K562 (cell line): ENCODE measurements at regions not wholly inside any gene's neighbourhood (a gene's known extent, or its start where the extent isn't known, plus 50 kb on each side); places are given as distances from the start of the nearest gene placed in this dataset.

ENCODE experiments used
- ATAC-seq: fragments of 200-7000 bp; cut with Tn5 transposase; 3 replicates; pipeline ENCODE4 v1.9.1; 2020; ENCODE audit warnings: moderate library complexity
- BruUV-seq: library from RNA; stranded (reverse); fragments of 400-500 nt; replicated peaks from 2 replicates; lab custom pipeline; 2021; lab: Mats Ljungman, UMichigan
- CTCF ChIA-PET: fragments of 300-600 bp; formaldehyde crosslinking; extraction: SDS; loops from one replicate; lab custom pipeline; 2021; ENCODE audit warnings: low intra/inter-chr PET ratio; lab: Yijun Ruan, JAX
- POLR2A ChIA-PET: fragments of 300-600, 350-650 bp; sonication (Branson Sonifier 250); formaldehyde crosslinking; extraction: SDS; loops from one replicate; lab custom pipeline; 2021; ENCODE audit warnings: antibody characterized with exemption, inconsistent platforms; lab: Yijun Ruan, JAX
- DNase-seq, 4 experiments: peaks; one replicate each; pipeline versions ENCODE4 v3.0.0 to v3.0.0-alpha.2; 2011 to 2018; ENCODE audit warnings: low spot score in 3 of 4, mixed read lengths in 3 of 4; ENCODE audit errors: extremely low read depth in 1 of 4
- FAIRE-seq: peaks from 2 replicates; lab custom pipeline; 2011; peaks lifted over from hg19 to GRCh38; lab: Jason Lieb, UNC
- H2AFZ ChIP-seq: 2 replicates; pipeline ENCODE4 v1.6.0; 2011; ENCODE audit warnings: low read depth, low read length, control low read depth, inconsistent platforms
- H3K27ac ChIP-seq: fragments of 200-600 bp; 3 replicates; pipeline ENCODE4 v1.8.0; 2011; ENCODE audit warnings: low read depth, mild to moderate bottlenecking, control low read depth, inconsistent platforms, low read length, moderate library complexity, mixed read lengths; ENCODE audit errors: extremely low read depth
- H3K27me3 ChIP-seq, 2 experiments: fragments of 300-600 bp in 1 of 2; 2 replicates in 1 of 2; 3 replicates in 1 of 2; pipeline versions ENCODE4 v1.6.0 to v1.8.0; 2011; ENCODE audit warnings: inconsistent platforms in 2 of 2, low read length in 2 of 2, mild to moderate bottlenecking in 1 of 2, mixed read lengths in 1 of 2, moderate library complexity in 1 of 2; ENCODE audit not compliant: control insufficient read depth in 2 of 2, insufficient read depth in 2 of 2
- H3K36me3 ChIP-seq: fragments of 300-600 bp; 3 replicates; pipeline ENCODE4 v1.8.0; 2011; ENCODE audit warnings: mild to moderate bottlenecking, low read length, inconsistent platforms; ENCODE audit not compliant: control insufficient read depth, insufficient read depth
- H3K4me1 ChIP-seq, 2 experiments: fragments of 200-600 bp in 1 of 2; replicated peaks in 1 of 2; 2 replicates in 1 of 2; 3 replicates in 1 of 2; pipeline versions ENCODE4 v1.5.1 to v1.8.0; 2011; ENCODE audit warnings: inconsistent platforms in 2 of 2, low read length in 2 of 2, mild to moderate bottlenecking in 1 of 2, mixed read lengths in 1 of 2, moderate library complexity in 1 of 2; ENCODE audit not compliant: control insufficient read depth in 2 of 2, insufficient read depth in 2 of 2
- H3K4me2 ChIP-seq: 2 replicates; pipeline ENCODE4 v1.6.1; 2011; ENCODE audit warnings: low read length, control low read depth, inconsistent platforms, mixed read lengths; ENCODE audit not compliant: insufficient read depth
- H3K4me3 ChIP-seq: fragments of 200-600 bp; sonication (generic), shearing (Covaris generic); 2 replicates; pipeline ENCODE4 v1.5.1; 2016; ENCODE audit warnings: control low read depth, inconsistent platforms
- H3K79me2 ChIP-seq: fragments of 200-600 bp; 3 replicates; pipeline ENCODE4 v1.8.0; 2011; ENCODE audit warnings: low read length, inconsistent platforms; ENCODE audit not compliant: control insufficient read depth, insufficient read depth
- H3K9ac ChIP-seq, 2 experiments: 2 replicates each; pipeline versions ENCODE4 v1.6.0 to v1.6.1; 2011; ENCODE audit warnings: low read depth in 2 of 2, low read length in 2 of 2, control low read depth in 1 of 2, inconsistent platforms in 1 of 2, mild to moderate bottlenecking in 1 of 2, mixed read lengths in 1 of 2; ENCODE audit not compliant: insufficient read depth in 1 of 2
- H3K9me1 ChIP-seq: one replicate; pipeline ENCODE4 v1.6.0; 2011; ENCODE audit warnings: inconsistent platforms, mild to moderate bottlenecking, low read length, moderate library complexity; ENCODE audit not compliant: control insufficient read depth, insufficient read depth
- H3K9me3 ChIP-seq: replicated peaks from 2 replicates; pipeline ENCODE4 v1.5.1; 2011; ENCODE audit warnings: low read depth, low read length, inconsistent platforms; ENCODE audit not compliant: control insufficient read depth, insufficient read depth
- H4K20me1 ChIP-seq: replicated peaks from 2 replicates; pipeline ENCODE4 v1.6.1; 2011; ENCODE audit warnings: low read length, inconsistent platforms, mixed read lengths; ENCODE audit not compliant: control insufficient read depth, insufficient read depth
- BRD9 ChIP-seq: fragments of 450-650 bp; IDR thresholded peaks from 2 replicates; pipeline ENCODE4 v1.6.1; 2018; ENCODE audit warnings: low read depth; ENCODE audit not compliant: partially characterized antibody
- CBFA2T2 ChIP-seq: fragments of 450-650 bp; conservative IDR thresholded peaks from 2 replicates; pipeline ENCODE4 v1.6.1; 2017; ENCODE audit warnings: mild to moderate bottlenecking
- CBFB ChIP-seq: sonication (generic); formaldehyde crosslinking; IDR thresholded peaks from 2 replicates; pipeline ENCODE4 v1.4.0; 2020; ENCODE audit warnings: mild to moderate bottlenecking, missing genetic modification reagents
- CHD4 ChIP-seq: fragments of 200-600 bp; sonication (generic); IDR thresholded peaks from 3 replicates; pipeline ENCODE4 v1.6.1; 2012; ENCODE audit warnings: low read depth, mild to moderate bottlenecking, mixed read lengths, low read length, inconsistent platforms; ENCODE audit not compliant: insufficient read depth, insufficient replicate concordance, poor library complexity, severe bottlenecking
- COPS2 ChIP-seq: fragments of 450-650 bp; conservative IDR thresholded peaks from 2 replicates; pipeline ENCODE4 v1.6.1; 2016; ENCODE audit warnings: mild to moderate bottlenecking, moderate library complexity
- HDAC3 ChIP-seq: fragments of 450-650 bp; IDR thresholded peaks from 2 replicates; pipeline ENCODE4 v1.6.1; 2018; ENCODE audit warnings: borderline replicate concordance, mild to moderate bottlenecking, moderate library complexity; ENCODE audit not compliant: partially characterized antibody
- KDM2B ChIP-seq: fragments of 250-450 bp; sonication (Bioruptor Pico); IDR thresholded peaks from 2 replicates; pipeline ENCODE4 v1.8.0; 2021; ENCODE audit warnings: mild to moderate bottlenecking, moderate library complexity
- NBN ChIP-seq: fragments of 450-650 bp; IDR thresholded peaks from 2 replicates; pipeline ENCODE4 v1.6.1; 2016; ENCODE audit warnings: low read depth, mild to moderate bottlenecking
- POLR2A ChIP-seq: fragments of 450-650 bp; conservative IDR thresholded peaks from 2 replicates; pipeline ENCODE4 v1.6.1; 2016
- RBM22 ChIP-seq: fragments of 200-400 bp; formaldehyde crosslinking; IDR thresholded peaks from 2 replicates; pipeline ENCODE4 v1.6.1; 2018; ENCODE audit warnings: low read length, low read depth; ENCODE audit not compliant: poor library complexity, severe bottlenecking
- TEAD1 ChIP-seq, 2 experiments: fragments of 450-650 bp in 1 of 2; sonication (generic) in 1 of 2; formaldehyde crosslinking; IDR thresholded peaks; 2 replicates each; pipeline versions ENCODE4 v1.4.0 to v1.8.0; 2020 to 2022; ENCODE audit warnings: mild to moderate bottlenecking in 2 of 2, missing genetic modification reagents in 1 of 2
- TRIM28 ChIP-seq: fragments of 450-650 bp; IDR thresholded peaks from 2 replicates; pipeline ENCODE4 v1.6.1; 2017
- XRCC4 ChIP-seq: IDR thresholded peaks from one replicate; pipeline ENCODE4 v1.6.1; 2011; ENCODE audit not compliant: insufficient read depth, insufficient read length; ENCODE audit errors: extremely low read depth
- ZBED1 ChIP-seq: IDR thresholded peaks from 2 replicates; pipeline ENCODE4 v1.6.1; 2014
- WGBS: fragments of 100-300 bp; shearing (Covaris generic); methylation state at CpG from one replicate; pipeline ENCODE4 v1.1.6; 2016; ENCODE audit warnings: low coverage, mixed read lengths; ENCODE audit not compliant: insufficient coverage; ENCODE audit errors: missing lambda C conversion rate; 5-methylcytosine and 5-hydroxymethylcytosine counted together
- in situ Hi-C: fragments of 300-500 bp; cut with MboI; formaldehyde crosslinking; loops from 4 replicates; pipeline ENCODE4 v1.15.0; 2018; ENCODE audit warnings: inconsistent platforms, mixed read lengths
- intact Hi-C: fragments of 100-400 bp; cut with micrococcal nuclease; formaldehyde crosslinking; loops from 2 replicates; pipeline ENCODE4 v1.14.2; 2022
- TF ChIP-seq, protein P1 (sequence below): sonication (generic); formaldehyde crosslinking; IDR thresholded peaks from 2 replicates; pipeline ENCODE4 v1.5.0; 2020; ENCODE audit warnings: missing genetic modification reagents
- TF ChIP-seq, protein P2 (sequence below): sonication (generic); formaldehyde crosslinking; IDR thresholded peaks from 2 replicates; pipeline ENCODE4 v1.8.0; 2022; ENCODE audit warnings: mild to moderate bottlenecking, missing genetic modification reagents
- TF ChIP-seq, protein P3 (sequence below): sonication (generic); formaldehyde crosslinking; IDR thresholded peaks from 2 replicates; pipeline ENCODE4 v1.4.0; 2020; ENCODE audit warnings: mild to moderate bottlenecking, missing genetic modification reagents

DNA sequence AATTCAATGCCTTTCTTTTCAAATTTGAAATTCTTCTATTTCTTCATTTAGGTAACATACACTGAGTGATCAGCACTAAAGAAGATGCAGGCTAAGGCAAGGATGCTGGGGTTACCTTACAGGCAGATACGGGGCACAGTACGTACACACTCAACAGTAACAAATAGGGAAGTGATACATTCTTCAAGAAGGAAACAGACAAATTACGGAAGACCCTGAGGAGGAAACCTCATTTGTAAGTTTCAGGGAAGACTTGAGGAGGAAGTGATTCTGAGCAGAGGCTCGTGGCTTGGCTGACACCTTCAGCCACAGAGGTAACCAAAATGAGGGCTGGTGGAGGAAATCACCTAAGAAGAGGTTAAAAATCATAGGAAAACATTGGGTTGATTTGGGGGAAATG lies 1108.3 kb upstream of the KLHL29 start:
- Histone ChIP-seq H3K9me3 (no peaks in the 10 kb centered on the region), H3K79me2 (no peaks in the 10 kb centered on the region), H3K4me1 (no peaks in the 10 kb centered on the region), H4K20me1 (no peaks in the 10 kb centered on the region), H3K4me2 (no peak overlapping the region), H3K4me3 (no peak overlapping the region), H2AFZ (no peak overlapping the region), H3K36me3 (no peaks in the 10 kb centered on the region), H3K9me1 (no peaks in the 10 kb centered on the region), H3K27ac (no peak overlapping the region), H3K9ac (no peak overlapping the region), H3K27me3 (no peaks in the 10 kb centered on the region)
- ChIA-PET CTCF (no interaction called here), POLR2A (no interaction called here)
- intact Hi-C loops (no loop called here), in situ Hi-C loops (no loop called here)
- TF ChIP-seq HDAC3 (no peak), CHD4 (no peak), POLR2A (no peak), CBFA2T2 (no peak)
- DNase-seq (no peak), ATAC-seq (no peak), FAIRE-seq (no peak)
- BruUV-seq = no TSS peak
- WGBS = 4% methylated on average over 4 of the region's 4 CpGs

DNA sequence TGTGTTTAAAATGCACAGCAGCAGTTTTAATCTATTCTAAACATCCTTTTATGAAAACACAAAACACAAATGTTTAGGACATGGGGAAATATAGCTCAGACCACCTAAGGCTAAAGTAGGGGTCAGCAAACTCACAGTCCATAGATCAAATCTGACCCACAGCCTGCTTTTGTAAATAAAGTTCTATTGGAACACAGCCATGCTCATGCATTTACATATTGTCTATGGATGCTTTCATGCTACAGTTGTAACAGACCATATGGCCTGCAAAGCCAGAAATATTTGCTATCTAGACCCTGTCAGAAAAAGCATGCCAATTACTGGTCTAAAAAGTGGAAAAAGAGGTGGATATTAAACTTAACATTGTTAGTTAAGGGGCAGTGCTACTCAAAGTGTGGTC lies 1105.4 kb upstream of the KLHL29 start:
- no peaks in the 10 kb centered on the region for H3K27me3 ChIP-seq
- no peak for ATAC-seq
- no peaks in the 10 kb centered on the region for H3K9me1 ChIP-seq
- no peaks in the 10 kb centered on the region for H4K20me1 ChIP-seq
- H3K4me3 ChIP-seq = no peak overlapping the region
- intact Hi-C loops = no loop called here
- H3K9me3 ChIP-seq = no peaks in the 10 kb centered on the region
- no peak for FAIRE-seq
- H2AFZ ChIP-seq = no peak overlapping the region
- no peak overlapping the region for H3K27ac ChIP-seq
- no peaks in the 10 kb centered on the region for H3K79me2 ChIP-seq
- in situ Hi-C loops = no loop called here
- BruUV-seq = no TSS peak
- no peak overlapping the region for H3K4me2 ChIP-seq
- POLR2A ChIA-PET = no interaction called here
- H3K4me1 ChIP-seq = no peaks in the 10 kb centered on the region
- no peak overlapping the region for H3K9ac ChIP-seq
- CTCF ChIA-PET = no interaction called here
- H3K36me3 ChIP-seq = no peaks in the 10 kb centered on the region
- no peak for DNase-seq
- TF ChIP-seq, protein P1, sequence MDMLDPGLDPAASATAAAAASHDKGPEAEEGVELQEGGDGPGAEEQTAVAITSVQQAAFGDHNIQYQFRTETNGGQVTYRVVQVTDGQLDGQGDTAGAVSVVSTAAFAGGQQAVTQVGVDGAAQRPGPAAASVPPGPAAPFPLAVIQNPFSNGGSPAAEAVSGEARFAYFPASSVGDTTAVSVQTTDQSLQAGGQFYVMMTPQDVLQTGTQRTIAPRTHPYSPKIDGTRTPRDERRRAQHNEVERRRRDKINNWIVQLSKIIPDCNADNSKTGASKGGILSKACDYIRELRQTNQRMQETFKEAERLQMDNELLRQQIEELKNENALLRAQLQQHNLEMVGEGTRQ (CRISPR knock-in tag) = no peak
- TF ChIP-seq TRIM28 = no peak
- no peak for TF ChIP-seq BRD9
- no peak for TF ChIP-seq ZBED1
- TF ChIP-seq NBN = no peak
- TF ChIP-seq TEAD1 (CRISPR knock-in tag; IDR thresholded peaks at IDR 0.05) = no peak
- TF ChIP-seq COPS2 = no peak
- TF ChIP-seq, protein P2, sequence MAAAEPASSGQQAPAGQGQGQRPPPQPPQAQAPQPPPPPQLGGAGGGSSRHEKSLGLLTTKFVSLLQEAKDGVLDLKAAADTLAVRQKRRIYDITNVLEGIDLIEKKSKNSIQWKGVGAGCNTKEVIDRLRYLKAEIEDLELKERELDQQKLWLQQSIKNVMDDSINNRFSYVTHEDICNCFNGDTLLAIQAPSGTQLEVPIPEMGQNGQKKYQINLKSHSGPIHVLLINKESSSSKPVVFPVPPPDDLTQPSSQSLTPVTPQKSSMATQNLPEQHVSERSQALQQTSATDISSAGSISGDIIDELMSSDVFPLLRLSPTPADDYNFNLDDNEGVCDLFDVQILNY = no peak
- no peak for TF ChIP-seq CBFB (CRISPR knock-in tag)
- TF ChIP-seq, protein P3, sequence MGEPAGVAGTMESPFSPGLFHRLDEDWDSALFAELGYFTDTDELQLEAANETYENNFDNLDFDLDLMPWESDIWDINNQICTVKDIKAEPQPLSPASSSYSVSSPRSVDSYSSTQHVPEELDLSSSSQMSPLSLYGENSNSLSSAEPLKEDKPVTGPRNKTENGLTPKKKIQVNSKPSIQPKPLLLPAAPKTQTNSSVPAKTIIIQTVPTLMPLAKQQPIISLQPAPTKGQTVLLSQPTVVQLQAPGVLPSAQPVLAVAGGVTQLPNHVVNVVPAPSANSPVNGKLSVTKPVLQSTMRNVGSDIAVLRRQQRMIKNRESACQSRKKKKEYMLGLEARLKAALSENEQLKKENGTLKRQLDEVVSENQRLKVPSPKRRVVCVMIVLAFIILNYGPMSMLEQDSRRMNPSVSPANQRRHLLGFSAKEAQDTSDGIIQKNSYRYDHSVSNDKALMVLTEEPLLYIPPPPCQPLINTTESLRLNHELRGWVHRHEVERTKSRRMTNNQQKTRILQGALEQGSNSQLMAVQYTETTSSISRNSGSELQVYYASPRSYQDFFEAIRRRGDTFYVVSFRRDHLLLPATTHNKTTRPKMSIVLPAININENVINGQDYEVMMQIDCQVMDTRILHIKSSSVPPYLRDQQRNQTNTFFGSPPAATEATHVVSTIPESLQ (CRISPR knock-in tag) = no peak
- no peak for TF ChIP-seq KDM2B
- TF ChIP-seq XRCC4 = no peak
- no peak for TF ChIP-seq RBM22
